ENCODE measurements at regions not wholly inside any gene's neighbourhood (a gene's known extent, or its start where the extent isn't known, plus 50 kb on each side); places are given as distances from the start of the nearest gene placed in this dataset.

- DNase-seq: no peak
Observed at GRCh38 chr17:70230850-70231640, 61.7 kb downstream of the KCNJ2 start.

- DNase-seq: no peak
Observed at GRCh38 chr17:70232466-70232865, 63.1 kb downstream of the KCNJ2 start.

- no peak for DNase-seq
Observed at GRCh38 chr17:70235252-70235651, 65.9 kb downstream of the KCNJ2 start.

GRCh38 chr17:70238228-70238627, 68.9 kb downstream of the KCNJ2 start:
- DNase-seq: no peak

- no peak for DNase-seq
Observed at GRCh38 chr17:70238646-70239045, 69.3 kb downstream of the KCNJ2 start.

- DNase-seq: no peak
Observed at GRCh38 chr17:70239391-70239826, 70.1 kb downstream of the KCNJ2 start.

- no peak for DNase-seq
Observed at GRCh38 chr17:70241071-70241470, 71.7 kb downstream of the KCNJ2 start.

- no peak for DNase-seq
Observed at GRCh38 chr17:70242781-70243437, 73.6 kb downstream of the KCNJ2 start.

GRCh38 chr17:70251706-70252105, 82.4 kb downstream of the KCNJ2 start:
- no peak for DNase-seq

- no peak for DNase-seq
Observed at GRCh38 chr17:70254735-70255460, 85.6 kb downstream of the KCNJ2 start.

- no peak for DNase-seq
Observed at GRCh38 chr17:70256751-70257150, 87.4 kb downstream of the KCNJ2 start.

GRCh38 chr17:70258465-70258864, 89.1 kb downstream of the KCNJ2 start:
- no peak for DNase-seq

- DNase-seq: no peak
Observed at GRCh38 chr17:70259400-70259799, 90.1 kb downstream of the KCNJ2 start.

GRCh38 chr17:70261170-70261569, 91.8 kb downstream of the KCNJ2 start:
- no peak for DNase-seq

- DNase-seq: no peak
Observed at GRCh38 chr17:70265471-70265870, 96.1 kb downstream of the KCNJ2 start.

- no peak for DNase-seq
Observed at GRCh38 chr17:70266394-70266793, 97.1 kb downstream of the KCNJ2 start.

GRCh38 chr17:70268383-70268782, 99.1 kb downstream of the KCNJ2 start:
- no peak for DNase-seq

- DNase-seq: peak; percentile 10
Observed at GRCh38 chr17:70270554-70270953, 101.2 kb downstream of the KCNJ2 start.

- DNase-seq: no peak
Observed at GRCh38 chr17:70271200-70271599, 101.9 kb downstream of the KCNJ2 start.

- no peak for DNase-seq
Observed at GRCh38 chr17:70271672-70272071, 102.3 kb downstream of the KCNJ2 start.

- DNase-seq: no peak
Observed at GRCh38 chr17:70274255-70274654, 104.9 kb downstream of the KCNJ2 start.

- DNase-seq: no peak
Observed at GRCh38 chr17:70276906-70277305, 107.6 kb downstream of the KCNJ2 start.

- peak; percentile 16 for DNase-seq
Observed at GRCh38 chr17:70278844-70279462, 109.6 kb downstream of the KCNJ2 start.
